Ishikawa (cell line): ENCODE measurements at regions not wholly inside any gene's neighbourhood (a gene's known extent, or its start where the extent isn't known, plus 50 kb on each side); places are given as distances from the start of the nearest gene placed in this dataset.

ENCODE experiments used
- EGR1 ChIP-seq: IDR thresholded peaks from 2 replicates; pipeline ENCODE4 v1.6.1; 2012
- MAX ChIP-seq: IDR thresholded peaks from 2 replicates; pipeline ENCODE4 v1.6.1; 2012
- NFIC ChIP-seq: IDR thresholded peaks from 2 replicates; pipeline ENCODE4 v1.6.1; 2012
- YY1 ChIP-seq: IDR thresholded peaks from 2 replicates; pipeline ENCODE4 v1.6.1; 2012; ENCODE audit warnings: low read depth
- ZBTB7A ChIP-seq: IDR thresholded peaks from 2 replicates; pipeline ENCODE4 v1.6.1; 2012; ENCODE audit warnings: low read depth

- TF ChIP-seq NFIC (no peak), MAX (no peak), ZBTB7A (no peak), EGR1 (no peak), YY1 (no peak)
Observed at GRCh38 chr13:79966059-79966458, 374.9 kb downstream of the SPRY2 start.
